ENCODE measurements at regions not wholly inside any gene's neighbourhood (a gene's known extent, or its start where the extent isn't known, plus 50 kb on each side); places are given as distances from the start of the nearest gene placed in this dataset.
"Not testable (repeated sequence)": the region's sequence is repeated elsewhere in the genome, so short reads cannot be mapped to it uniquely, and the experiment has no call there.

DNA sequence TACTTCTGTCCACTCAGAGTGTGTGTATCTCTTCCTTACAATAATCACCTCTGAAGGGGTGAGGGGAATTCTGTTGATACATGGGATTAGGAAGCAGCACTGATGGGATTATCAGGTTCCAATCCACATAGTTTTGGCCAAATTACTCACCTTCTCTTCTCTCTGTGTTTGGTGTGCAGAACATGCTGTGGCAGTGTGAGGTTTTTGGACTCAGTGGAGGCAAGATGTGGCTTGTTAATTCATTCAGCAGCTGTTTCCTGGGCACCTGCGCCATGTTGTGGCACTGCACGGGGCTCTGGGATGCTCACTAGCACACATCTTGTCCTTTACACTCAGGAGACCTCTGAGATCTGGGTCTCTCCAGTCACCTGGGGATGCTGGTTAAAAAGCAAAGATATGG, 350.3 kb upstream of the HS6ST1 start:
- no peak overlapping the region for H3K27ac ChIP-seq
- 69 to 92% (median 89%) methylated on average over 2 of the region's 2 CpGs for WGBS, 3 donors
- no peaks in the 10 kb centered on the region for H3K4me1 ChIP-seq (ENCODE audit: insufficient read depth)
- no peaks in the 10 kb centered on the region for H3K27me3 ChIP-seq
- H3K36me3 ChIP-seq: no peaks in the 10 kb centered on the region
- no peak for DNase-seq
- H3K9me3 ChIP-seq: no peaks in the 10 kb centered on the region
- intact Hi-C loops (cut with DNase I): no loop called here
- TF ChIP-seq EP300 (IDR thresholded peaks at IDR 0.05): no peak
- no peak for TF ChIP-seq POLR2A (IDR thresholded peaks at IDR 0.05)
- TF ChIP-seq, protein P1, sequence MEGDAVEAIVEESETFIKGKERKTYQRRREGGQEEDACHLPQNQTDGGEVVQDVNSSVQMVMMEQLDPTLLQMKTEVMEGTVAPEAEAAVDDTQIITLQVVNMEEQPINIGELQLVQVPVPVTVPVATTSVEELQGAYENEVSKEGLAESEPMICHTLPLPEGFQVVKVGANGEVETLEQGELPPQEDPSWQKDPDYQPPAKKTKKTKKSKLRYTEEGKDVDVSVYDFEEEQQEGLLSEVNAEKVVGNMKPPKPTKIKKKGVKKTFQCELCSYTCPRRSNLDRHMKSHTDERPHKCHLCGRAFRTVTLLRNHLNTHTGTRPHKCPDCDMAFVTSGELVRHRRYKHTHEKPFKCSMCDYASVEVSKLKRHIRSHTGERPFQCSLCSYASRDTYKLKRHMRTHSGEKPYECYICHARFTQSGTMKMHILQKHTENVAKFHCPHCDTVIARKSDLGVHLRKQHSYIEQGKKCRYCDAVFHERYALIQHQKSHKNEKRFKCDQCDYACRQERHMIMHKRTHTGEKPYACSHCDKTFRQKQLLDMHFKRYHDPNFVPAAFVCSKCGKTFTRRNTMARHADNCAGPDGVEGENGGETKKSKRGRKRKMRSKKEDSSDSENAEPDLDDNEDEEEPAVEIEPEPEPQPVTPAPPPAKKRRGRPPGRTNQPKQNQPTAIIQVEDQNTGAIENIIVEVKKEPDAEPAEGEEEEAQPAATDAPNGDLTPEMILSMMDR (IDR thresholded peaks at IDR 0.05): no peak
- H3K4me3 ChIP-seq: no peak overlapping the region

DNA sequence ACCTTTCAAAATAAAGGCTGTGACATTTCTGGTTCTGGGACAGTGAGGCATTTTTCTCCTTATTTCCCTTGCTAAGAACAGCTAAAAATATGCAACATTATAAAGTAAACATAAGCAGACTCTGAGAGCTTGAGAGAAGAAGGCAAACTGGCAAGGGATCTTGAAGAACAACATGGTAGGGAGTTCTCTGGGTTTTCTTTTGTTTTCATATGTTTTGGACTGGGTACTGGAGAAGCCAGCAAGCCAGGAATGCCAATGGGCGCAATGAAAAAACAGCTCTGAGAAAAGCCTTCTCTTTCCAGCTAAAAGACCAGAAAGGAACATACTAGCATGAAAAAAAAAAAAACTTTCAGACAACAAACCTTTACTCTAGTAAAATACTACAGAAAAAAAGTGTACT, 351.4 kb upstream of the HS6ST1 start:
- no peak overlapping the region for H3K4me3 ChIP-seq
- H3K9me3 ChIP-seq: no peaks in the 10 kb centered on the region
- TF ChIP-seq, protein P1 (IDR thresholded peaks at IDR 0.05): no peak
- TF ChIP-seq EP300 (IDR thresholded peaks at IDR 0.05) (no peak), POLR2A (IDR thresholded peaks at IDR 0.05) (no peak)
- intact Hi-C loops (cut with DNase I): no loop called here
- H3K27me3 ChIP-seq: no peaks in the 10 kb centered on the region
- no peak overlapping the region for H3K27ac ChIP-seq
- 56 to 79% (median 75%) methylated on average over 1 of the region's 1 CpG for WGBS, 3 donors
- H3K36me3 ChIP-seq: no peaks in the 10 kb centered on the region
- no peak for DNase-seq
- no peaks in the 10 kb centered on the region for H3K4me1 ChIP-seq (ENCODE audit: insufficient read depth)

DNA sequence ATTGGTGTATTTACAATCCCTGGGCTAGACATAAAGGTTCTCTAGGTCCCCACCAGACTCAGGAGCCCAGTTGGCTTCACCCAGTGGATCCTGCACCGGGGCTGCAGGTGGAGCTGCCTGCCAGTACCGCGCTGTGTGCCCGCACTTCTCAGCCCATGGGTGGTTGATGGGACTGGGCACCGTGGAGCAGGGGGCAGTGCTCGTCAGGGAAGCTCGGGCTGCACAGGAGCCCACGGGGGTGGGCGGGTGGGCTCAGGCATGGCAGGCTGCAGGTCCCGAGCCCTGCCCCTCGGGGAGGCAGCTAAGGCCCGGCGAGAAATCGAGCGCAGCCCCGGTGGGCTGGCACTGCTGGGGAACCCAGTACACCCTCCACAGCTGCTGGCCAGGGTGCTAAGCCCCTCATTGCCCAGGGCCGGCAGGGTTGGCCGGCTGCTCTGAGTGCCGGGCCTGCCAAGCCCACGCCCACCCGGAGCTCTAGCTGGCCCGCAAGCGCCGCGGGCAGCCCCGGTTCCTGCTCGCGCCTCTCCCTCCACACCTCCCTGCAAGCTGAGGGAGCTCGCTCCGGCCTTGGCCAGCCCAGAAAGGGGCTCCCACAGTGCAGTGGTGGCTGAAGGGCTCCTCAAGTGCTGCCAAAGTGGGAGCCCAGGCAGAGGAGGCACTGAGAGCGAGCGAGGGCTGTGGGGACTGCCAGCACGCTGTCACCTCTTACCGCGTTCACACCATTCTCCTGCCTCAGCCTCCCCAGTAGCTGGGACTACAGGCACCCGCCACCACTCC, 353.5 kb upstream of the HS6ST1 start:
- H3K27me3 ChIP-seq; H3K9me3 ChIP-seq; H3K36me3 ChIP-seq; H3K4me3 ChIP-seq; intact Hi-C loops (cut with DNase I); H3K4me1 ChIP-seq (ENCODE audit: insufficient read depth); H3K27ac ChIP-seq; DNase-seq: not testable (repeated sequence)
- 91 to 94% (median 94%) methylated on average over 28 to 36 of the region's 36 CpGs for WGBS, 3 donors

DNA sequence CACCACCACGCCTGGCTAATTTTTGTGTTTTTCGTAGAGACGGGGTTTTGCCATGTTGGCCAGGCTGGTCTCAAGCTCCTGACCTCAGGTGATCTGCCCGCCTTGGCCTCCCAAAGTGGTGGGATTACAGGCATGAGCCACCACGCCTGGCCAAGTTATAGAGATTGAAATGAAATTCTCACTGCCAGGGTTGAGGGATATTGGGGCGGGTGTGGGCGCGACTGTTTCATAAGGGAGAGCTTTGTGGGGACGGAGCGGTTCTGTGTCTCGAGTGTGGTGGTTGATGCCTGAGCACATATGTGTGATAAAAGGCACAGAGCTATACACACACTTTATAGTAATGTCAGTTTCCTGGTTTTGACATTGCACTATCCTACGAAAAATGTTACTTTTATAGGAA, 361.0 kb upstream of the HS6ST1 start:
- H3K27ac ChIP-seq; DNase-seq; H3K36me3 ChIP-seq; intact Hi-C loops (cut with DNase I); H3K27me3 ChIP-seq; H3K4me1 ChIP-seq (ENCODE audit: insufficient read depth); H3K4me3 ChIP-seq; H3K9me3 ChIP-seq: not testable (repeated sequence)
- 86 to 93% (median 93%) methylated on average over 12 of the region's 12 CpGs for WGBS, 3 donors

DNA sequence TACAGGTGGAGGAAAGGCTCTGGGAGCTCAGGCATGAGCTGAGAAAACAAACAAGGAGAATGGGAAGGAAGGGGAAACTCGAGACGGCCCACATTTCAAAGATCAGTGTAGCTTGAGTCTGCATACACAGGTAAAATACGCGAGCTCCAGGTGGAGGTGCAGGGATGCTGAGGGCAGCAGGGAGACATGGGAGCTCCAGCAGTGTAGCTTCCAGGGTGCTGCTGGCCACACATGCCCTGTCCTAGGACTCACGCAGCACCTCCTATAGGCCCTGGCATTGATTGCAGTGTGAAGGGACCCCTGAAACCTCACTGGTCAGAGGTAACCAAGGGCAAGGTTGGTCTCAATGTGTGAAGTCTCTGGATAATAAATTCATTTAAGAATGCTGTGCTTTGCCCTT, 362.8 kb upstream of the HS6ST1 start:
- no peaks in the 10 kb centered on the region for H3K4me1 ChIP-seq (ENCODE audit: insufficient read depth)
- no peak for DNase-seq
- TF ChIP-seq, protein P1 (IDR thresholded peaks at IDR 0.05): no peak
- TF ChIP-seq EP300 (IDR thresholded peaks at IDR 0.05) (no peak), POLR2A (IDR thresholded peaks at IDR 0.05) (no peak)
- no peak overlapping the region for H3K27ac ChIP-seq
- no peaks in the 10 kb centered on the region for H3K9me3 ChIP-seq
- no peak overlapping the region for H3K4me3 ChIP-seq
- no peaks in the 10 kb centered on the region for H3K36me3 ChIP-seq
- 42 to 67% (median 62%) methylated on average over 5 of the region's 5 CpGs for WGBS, 3 donors
- H3K27me3 ChIP-seq: no peaks in the 10 kb centered on the region
- intact Hi-C loops (cut with DNase I): no loop called here

Data from ovary (tissue), 7 donors.